DMS 273 (cell line): ENCODE measurements at regions not wholly inside any gene's neighbourhood (a gene's known extent, or its start where the extent isn't known, plus 50 kb on each side); places are given as distances from the start of the nearest gene placed in this dataset.

ENCODE experiments used
- DNase-seq: peaks from one replicate; lab custom pipeline; 2025; ENCODE audit not compliant: unreplicated experiment; lab: John Stamatoyannopoulos, UW

DNA sequence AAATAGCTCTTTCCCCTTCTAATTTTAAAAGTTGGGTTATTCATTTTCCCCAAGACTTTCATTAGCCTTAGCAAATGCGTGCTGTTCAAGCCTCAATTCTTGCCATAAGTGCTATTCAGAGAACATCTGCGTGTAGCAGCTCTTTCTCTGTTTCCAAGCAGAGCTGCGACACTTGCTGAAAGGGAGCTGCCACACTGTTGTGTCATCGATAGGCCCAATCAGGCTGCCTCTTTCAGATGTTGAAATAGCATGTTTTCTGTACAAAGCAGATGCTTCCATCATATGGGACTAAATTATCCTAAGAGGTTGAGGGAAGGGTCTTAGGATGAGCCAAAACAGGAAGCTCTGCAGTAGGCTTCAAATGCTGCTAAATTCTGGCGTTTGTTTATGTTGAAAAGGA, 220.9 kb upstream of the CDC14C start:
- DNase-seq: no peak

DNA sequence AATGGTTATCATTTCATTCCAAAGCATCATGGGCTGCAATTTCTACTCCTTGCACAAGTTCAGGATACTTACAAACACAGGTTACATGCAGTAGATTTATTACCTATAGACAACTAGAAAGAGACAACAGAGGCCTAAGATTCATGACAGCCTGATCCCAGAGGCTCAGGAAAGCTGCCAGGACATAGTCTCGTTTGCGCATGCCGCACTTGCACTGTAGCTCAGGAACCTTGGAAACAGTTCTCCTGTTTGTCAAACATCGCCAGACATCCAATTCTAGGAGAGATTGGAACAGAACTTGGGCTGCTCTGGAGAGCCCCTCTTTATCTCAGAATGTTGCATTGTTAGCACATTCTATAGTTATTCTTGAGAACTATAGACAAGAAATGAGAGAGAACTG, 216.2 kb upstream of the CDC14C start:
- DNase-seq: no peak

DNA sequence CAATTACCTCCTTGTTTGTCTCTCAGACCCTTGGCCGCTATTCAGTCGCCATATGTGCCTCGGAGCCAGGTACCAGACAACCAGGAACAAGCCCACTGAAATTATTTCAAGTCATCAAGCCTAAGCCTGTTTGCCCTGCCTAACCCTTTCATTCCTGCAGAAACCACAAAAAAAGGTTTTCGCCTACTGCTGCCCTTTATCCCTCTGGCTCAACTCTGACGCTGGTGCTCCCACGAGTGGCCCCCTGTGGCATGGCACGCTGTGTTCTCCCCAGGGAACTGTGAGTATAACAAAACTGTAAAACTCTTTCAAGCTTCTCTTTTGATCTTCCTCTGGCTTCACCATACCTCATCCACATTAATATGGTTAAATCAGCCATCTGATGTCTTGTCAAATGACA, 215.7 kb upstream of the CDC14C start:
- no peak for DNase-seq

DNA sequence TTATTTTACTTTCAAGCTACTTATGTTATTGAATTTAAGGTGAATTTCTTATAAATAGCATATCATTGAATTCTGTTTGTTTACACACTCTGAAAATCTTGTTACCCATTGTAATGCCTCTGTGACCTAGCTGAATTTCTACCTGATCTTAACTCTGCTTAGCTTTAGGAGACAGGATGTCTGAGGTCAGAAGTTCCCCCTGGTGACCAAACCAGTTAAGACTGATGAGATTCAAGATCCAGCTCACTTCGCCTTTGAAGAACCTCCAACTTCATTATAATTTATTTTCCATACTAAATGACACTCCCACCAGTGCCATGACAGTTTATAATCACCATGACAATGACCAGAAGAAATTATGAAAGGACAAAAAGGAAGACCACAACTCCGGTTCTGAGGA, 213.4 kb upstream of the CDC14C start:
- DNase-seq: no peak

DNA sequence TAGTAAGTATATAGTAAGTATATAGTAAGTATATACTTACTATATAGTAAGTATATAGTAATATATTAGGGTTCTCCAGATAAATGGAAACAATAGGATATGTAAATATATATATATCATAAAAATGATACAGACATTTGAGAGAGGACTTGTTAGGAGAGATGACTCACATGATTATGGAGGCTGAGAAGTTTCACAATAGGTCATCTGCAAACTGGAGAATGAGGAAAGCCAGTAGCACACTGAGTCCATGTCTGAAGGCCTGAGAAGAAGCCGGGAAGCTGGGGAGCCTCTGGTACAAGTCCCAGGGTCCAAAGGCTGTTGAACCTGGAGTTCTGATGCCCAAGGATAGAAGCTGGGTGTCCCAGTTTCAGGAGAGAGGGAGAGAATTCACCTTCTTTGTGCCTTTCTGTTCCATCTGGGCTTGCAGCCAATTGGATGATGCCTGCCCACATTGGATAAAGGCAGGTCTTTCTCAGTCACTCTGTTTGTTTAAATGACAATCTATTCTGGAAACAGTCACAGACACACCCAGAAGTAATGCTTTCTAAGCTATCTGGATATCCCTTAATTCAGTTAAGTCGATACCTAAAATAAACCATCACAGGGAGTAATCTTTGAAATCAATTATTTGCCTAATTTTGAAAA, 205.5 kb upstream of the CDC14C start:
- no peak for DNase-seq

DNA sequence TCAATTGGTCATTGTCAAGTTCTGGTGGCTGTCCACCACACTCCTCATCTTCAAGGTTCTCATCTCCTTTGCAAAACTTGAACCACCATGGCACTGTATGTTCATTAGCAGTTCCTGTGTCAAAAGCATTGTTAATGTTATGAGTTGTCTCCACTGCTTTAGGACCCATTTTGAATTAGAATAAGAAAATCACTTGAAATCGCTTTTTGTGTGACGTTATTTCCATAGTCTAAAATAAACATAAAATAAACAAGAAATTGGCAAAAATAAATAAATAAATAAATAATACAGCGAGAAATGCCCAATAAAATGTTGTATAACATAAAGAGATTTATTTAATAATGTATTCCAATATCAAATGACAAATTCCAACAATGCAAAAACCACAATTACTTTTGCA, 195.5 kb upstream of the CDC14C start:
- DNase-seq: no peak

DNA sequence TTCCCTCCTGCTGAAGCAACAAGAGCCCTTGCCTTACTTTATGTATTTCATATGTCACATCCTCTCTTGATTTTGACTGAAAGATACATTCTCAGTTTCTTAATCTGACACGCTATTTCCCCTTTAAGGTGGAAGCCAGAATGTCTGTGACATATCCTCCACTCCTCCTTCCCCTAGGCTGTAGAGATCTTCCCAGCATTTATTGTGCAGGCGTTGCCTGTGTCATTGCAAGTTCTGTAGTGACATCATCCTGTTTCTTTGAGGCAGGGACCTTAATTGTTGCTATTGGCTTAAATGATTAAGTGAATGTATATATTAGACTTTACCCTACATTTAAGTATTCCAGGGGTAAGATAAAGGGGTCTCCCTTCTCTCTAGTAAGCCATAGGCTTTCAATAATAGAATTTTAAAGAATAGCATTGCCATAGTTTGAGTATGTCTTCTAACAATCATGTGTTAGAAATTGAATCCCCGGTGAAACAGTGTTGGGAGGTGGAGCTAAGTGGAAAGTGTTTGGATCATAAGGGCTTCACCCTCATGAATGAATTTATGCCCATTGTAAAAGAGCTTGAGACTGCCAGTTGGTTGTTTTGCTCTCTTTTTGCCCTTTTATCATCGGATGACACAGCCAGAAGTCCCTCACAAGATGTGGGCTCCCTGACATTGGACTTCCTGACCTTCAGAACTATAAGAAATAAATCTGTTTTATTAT, 189.5 kb upstream of the CDC14C start:
- no peak for DNase-seq

DNA sequence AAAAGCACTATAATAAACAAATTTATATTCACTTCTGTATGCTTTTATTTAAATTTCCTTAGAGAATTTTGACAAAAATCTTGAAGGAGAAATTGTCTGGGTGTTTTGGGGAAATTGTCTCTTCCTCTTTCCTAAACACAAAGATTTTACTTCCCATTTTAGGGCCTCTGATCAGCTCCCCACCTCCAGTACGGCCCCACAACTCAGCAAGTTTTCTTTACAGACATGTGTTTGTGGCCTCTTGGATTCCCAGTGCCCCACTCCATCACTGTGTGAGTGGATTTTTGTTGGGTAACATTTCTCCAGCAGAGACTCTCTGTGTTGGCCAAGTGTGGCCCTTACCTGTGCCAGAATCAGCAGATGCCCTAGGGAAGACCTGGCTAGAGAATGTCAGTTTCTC, 182.8 kb upstream of the CDC14C start:
- DNase-seq: no peak

DNA sequence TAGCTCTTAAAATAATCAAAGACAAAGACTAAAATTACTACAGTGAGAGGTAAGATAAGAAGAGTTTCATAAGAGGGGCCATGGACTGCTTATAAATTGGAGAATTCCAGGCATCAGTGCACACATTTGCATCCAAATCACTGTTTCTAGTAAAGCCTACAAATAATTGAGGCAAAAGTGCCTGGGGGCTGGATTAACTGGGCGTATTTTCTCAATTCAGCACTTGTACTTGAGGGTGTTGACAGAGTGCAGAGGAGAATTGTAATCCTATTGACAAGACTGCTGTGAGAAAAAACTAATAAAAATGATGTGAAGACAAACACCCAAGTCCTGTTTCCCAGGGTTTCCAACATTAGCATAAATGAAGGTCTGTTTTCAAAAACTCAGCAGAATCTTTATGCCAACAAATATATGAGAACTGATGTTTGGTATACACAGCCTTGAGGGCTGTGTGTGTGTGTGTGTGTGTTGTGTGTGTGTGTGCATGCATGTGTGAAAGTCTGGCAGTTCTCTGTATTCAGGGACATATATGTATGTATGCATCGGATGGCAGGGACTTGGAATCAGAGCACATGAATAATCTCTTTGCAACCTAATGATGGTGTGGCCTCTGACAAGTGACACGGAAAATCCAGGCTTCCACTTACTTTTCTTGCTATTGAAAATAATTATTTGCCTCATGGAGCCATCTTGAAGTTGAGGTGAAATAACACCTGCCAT, 182.1 kb upstream of the CDC14C start:
- no peak for DNase-seq

DNA sequence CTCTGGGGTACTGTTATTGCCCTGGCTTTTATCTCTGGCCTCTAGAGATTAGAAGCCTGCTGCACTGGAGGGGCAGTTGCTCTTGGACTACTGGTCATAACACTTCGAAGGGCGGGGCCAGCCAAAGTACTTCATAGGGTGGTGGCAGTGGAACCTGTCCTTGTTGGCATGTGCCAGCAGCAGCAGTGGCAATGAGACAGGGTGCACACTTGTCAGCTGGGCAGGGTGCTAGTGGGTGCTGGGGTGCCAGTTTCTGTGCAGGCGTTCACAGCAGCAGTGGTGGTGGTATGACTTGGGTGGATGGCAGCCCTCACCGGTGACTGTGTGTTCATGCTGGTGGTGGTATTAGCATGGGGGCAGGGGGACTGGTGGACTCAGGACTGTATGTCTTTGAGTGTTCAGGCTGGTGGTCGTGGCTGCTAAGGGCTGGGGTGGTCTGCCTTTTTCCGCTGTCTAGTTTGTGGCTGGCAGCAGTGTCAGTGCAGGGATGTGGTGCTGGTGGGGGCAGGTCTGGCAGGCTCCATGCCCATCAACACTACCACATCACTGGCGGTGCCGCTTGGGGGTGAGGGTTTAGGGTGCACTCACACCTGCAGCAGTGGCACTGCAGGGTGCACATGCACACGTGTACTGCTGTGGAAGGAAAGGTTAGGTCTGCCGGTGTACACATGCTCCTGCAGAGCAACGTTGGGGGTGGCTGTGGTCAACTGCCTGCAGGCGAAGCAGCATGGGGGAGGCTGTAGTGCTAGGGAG, 176.1 kb upstream of the CDC14C start:
- no peak for DNase-seq

DNA sequence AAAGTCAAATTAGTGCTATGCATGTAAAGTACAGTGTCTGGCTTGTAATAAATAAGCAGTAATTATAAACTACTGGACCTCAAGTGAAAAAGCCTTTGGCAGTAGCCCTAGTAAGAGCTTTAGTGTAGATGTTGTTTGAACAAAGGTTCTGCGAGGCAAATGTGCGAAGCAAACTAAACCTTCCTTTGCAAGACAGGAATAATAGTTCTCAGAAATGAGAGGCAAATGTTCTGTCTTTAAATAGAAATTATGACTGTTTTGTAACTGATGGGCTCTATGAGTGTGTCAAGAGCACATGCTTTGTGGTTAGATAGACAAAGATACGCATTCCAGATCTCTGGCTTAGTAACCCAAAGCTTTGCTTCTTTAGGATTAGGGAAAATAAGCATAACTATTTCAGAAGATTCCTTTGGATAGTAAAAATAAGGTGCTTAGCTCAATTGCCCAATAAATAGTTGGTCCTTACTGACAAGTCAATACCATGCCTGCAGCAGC, 169.2 kb upstream of the CDC14C start:
- DNase-seq: no peak

DNA sequence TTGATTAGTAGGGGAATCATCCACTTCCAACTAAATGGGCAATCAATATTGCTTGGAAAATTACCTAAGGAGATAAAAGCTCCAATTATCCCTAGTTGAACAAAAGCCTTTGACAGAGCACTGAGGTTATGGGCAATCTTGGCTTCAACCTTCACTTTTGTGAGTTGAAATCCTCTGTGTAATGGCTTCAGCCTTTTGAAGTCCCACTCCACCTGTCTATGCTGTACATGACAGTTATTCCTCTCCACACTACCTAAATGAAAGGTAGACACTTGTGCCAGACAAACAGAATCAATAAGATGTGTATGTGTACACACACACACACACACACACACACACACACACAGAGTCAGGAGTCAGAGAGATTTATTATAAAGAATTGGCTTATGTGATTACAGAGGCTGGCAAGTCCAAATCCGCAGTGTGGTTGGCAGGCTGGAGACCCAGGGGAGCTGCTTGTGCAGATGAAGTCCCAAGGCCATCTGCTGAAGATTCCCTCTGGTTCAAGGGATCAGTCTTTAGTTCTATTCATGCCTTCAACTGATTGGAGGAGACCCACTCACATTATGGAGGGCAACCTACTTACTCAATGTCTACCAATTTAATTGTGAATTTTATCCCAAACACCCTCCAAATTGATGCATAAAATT, 164.8 kb upstream of the CDC14C start:
- no peak for DNase-seq

DNA sequence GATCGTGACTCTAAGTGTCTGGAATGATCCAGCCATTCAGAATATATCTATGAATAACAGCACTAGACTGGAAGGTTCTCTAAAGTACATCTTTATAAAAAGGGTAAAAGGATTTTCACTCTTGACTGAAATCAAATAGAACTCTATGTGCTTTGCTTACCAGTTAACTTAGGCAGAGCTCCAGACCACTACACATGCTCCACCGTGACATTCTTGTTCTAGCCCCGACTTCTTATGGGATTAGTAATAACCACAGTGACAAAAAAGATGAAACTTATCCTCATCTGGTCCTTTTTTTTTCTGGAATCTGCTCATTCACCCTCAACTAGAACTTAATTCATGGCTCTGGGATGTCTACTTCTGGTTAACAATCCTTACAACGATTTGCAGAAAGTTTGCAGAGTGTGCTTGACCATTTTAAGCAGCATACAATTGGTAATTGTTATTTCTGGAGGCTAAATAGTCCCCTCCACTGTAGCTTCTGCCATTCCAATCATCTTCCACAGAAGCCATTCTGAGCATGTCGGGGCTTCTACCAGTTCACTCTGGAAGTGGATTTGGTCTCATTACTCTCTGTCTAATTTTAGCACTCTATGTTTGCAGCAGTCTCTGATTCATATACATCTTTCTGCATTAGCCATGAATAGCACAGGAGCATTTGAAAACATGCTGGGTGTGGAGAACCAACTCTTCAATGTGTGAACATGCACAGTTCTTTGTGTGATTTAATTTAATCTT, 163.7 kb upstream of the CDC14C start:
- DNase-seq: no peak

DNA sequence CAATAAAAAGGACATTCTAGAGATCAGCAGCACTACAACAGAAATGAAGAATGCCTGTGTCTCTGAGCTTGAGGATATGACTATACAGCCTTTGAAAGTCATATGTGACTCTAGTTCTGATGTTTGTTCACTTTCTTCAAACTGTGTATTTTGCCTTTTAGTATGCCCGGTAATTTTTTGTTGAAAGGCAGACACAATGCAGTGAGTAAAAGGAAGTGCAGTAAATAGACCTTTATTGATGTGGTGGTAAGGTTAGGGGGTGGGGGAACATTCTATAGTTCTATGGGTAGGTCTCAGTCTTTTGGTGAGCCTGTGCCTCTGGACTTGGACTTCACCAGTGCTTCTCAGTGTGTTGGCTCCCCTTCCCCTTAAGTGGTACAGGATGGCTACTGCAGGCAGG, 143.5 kb upstream of the CDC14C start:
- DNase-seq: no peak

DNA sequence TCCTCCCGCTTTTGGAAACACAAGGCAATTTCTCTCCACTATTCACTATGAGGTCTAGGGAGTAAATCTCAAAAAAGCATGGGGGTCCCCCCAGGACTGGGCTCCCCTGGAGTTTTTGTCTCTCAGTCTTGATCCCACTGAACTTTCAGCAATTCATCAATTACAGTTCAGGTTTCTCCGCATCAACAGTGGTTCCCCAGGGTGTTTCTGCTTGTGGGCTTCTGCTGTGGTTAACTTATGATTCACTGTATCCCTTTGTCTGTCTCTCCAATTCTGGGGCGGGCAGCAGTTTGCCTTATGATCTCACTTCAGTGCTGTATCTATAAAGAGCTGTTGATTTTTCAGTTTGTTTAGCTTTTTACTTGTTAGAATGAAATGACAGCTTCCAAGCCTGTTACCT, 142.6 kb upstream of the CDC14C start:
- DNase-seq: no peak

DNA sequence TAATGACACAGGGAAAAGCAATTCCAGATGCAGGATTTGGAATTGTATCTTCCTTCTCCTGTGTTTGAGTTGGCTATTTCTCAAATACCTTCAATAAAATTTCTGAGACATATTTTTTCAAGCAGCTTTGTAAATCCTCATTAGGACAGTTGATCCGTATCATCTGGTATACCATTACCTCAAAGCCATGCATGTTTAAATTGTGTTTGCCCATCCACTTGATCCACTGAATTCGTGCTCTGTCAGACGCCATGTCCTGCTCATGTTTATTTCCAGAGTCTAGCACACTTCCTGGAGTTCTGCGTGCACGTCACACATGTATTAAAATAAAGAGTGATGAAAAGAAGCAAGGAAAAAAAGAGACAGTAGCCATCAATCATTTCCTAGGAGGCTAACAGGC, 141.8 kb upstream of the CDC14C start:
- no peak for DNase-seq

DNA sequence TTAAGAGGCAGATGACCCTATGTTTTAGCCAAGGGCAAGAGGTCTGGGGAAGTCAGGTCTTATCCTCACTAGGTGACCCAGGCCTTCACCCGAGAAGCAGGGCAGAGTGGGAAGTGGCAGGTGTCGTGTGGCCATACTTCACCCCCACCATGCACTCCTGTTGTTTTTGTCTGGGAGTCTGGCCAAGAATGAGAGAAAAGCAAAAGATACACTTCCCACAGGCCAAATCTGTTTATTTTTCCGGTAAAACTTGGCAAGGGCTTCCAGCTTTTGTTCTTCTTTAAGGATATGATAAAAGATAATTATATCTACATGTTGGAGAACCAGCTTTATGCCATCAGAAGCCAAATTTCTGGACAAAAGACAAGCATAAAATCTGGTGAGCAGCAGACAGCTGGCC, 137.4 kb upstream of the CDC14C start:
- peak; percentile 19 for DNase-seq

DNA sequence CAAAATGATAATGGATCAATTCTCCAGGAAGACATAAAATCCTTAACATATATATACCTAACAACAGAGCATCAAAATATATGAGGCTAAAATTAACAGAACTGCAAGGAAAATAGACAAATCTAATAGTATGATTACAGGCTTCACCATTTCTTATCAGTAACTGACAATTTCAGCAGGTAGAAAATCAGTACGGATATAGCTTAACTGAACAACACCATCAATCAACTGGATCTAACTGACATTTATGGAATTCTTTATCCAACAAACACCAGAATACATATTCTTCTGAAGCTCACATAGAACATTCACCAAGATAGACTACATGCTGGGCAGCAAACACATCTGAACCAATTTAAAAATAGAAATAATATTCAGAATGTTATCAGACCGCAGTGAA, 121.1 kb upstream of the CDC14C start:
- no peak for DNase-seq

DNA sequence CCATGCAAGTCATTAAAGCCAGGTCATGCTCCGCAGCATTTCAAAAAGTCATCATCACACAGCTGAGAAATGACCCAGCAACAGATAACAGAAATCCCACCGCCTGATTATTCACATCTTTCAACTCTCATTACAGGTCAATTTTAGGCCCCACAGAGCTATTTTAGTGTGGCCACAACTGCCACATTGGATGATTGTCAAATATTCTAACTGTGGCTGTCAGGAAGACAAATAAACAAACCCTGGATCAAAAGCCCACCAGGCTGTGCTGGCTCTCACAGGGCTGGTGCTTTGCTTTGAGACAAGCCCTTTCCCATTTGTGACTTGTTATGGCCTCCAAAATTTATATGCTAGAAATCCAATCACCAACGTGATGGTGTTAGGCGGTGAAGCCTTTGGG, 117.6 kb upstream of the CDC14C start:
- DNase-seq: no peak

DNA sequence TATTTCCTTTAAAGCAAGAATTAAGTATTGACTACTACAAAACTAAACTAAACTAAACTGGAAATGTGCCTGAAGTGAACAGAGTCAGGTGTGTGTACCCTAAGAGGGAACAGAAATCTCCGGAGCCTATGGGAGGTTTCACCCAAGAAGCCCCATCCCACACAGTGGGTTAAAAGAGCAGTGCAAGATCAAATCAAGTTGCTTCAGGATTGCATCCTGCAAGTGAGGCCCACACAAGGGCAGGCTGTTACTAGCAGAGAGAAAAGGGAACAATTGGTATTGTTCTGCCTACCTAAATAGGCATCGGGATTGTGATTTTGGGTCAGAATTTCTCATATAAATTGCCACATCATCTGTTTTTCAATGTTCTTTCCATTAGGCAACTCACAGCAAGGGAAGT, 113.3 kb upstream of the CDC14C start:
- DNase-seq: no peak
